Sigmoid colon (tissue), 6 donors: ENCODE measurements at regions not wholly inside any gene's neighbourhood (a gene's known extent, or its start where the extent isn't known, plus 50 kb on each side); places are given as distances from the start of the nearest gene placed in this dataset.
A peak's percentile ranks its signal among the peaks of the same experiment; 100 is the strongest.

Experiments
- DNase-seq: peaks from one replicate; pipeline ENCODE4 v3.0.0-alpha.2; 2019
- H3K27ac ChIP-seq, 4 donors: fragments of 200-600 bp; sonication (generic); one replicate each; pipeline ENCODE4 v1.5.1; 2016 to 2019; ENCODE audit warnings: mild to moderate bottlenecking in 1 of 4
- H3K27me3 ChIP-seq, 3 donors: fragments of 200-600 bp; sonication (generic); one replicate each; pipeline ENCODE4 v1.5.1; 2019; ENCODE audit warnings: mild to moderate bottlenecking in 1 of 3
- H3K36me3 ChIP-seq, 4 donors: fragments of 200-600 bp; sonication (generic); one replicate each; pipeline ENCODE4 v1.5.1; 2016 to 2019
- H3K4me1 ChIP-seq, 4 donors: fragments of 200-600 bp; sonication (generic); one replicate each; pipeline ENCODE4 v1.5.1; 2017 to 2019
- H3K4me3 ChIP-seq, 4 donors: fragments of 200-600 bp; sonication (generic); one replicate each; pipeline ENCODE4 v1.5.1; 2017 to 2019; ENCODE audit warnings: mild to moderate bottlenecking in 2 of 4, moderate library complexity in 1 of 4
- H3K9me3 ChIP-seq, 4 donors: fragments of 200-600 bp in 3 of 4; sonication (generic) in 3 of 4; one replicate each; pipeline versions ENCODE4 v1.5.1 to v1.6.1; 2013 to 2019
- EP300 ChIP-seq, 4 donors: sonication (generic); formaldehyde crosslinking; IDR thresholded peaks; one replicate each; pipeline ENCODE4 v1.6.1; 2017; ENCODE audit warnings: antibody characterized with exemption in 4 of 4
- POLR2A ChIP-seq, 2 donors: fragments of 450-650 bp; IDR thresholded peaks; one replicate each; pipeline ENCODE4 v1.6.1; 2016; ENCODE audit warnings: antibody characterized with exemption in 2 of 2, mild to moderate bottlenecking in 2 of 2, moderate library complexity in 2 of 2
- POLR2AphosphoS5 ChIP-seq, 4 donors: sonication (generic); formaldehyde crosslinking; IDR thresholded peaks; one replicate each; pipeline ENCODE4 v1.6.1; 2017; ENCODE audit warnings: antibody characterized with exemption in 4 of 4
- WGBS, 2 donors: extraction: QIAGEN DNeasy Blood & Tissue Kit; methylation state at CpG; one replicate each; pipeline ENCODE4 v1.1.7; 2013; 5-methylcytosine and 5-hydroxymethylcytosine counted together
- intact Hi-C: fragments of 100-400 bp; cut with DNase I; formaldehyde crosslinking; loops from one replicate; pipeline ENCODE4 v1.15.1; 2023
- TF ChIP-seq, protein P1 (sequence below), 4 experiments: fragments of 450-650 bp in 3 of 4; fragments of 200-600 bp in 1 of 4; IDR thresholded peaks; one replicate each; pipeline ENCODE4 v1.5.1; 2016 to 2019; ENCODE audit warnings: antibody characterized with exemption in 4 of 4, mild to moderate bottlenecking in 3 of 4, moderate library complexity in 2 of 4
- donor health status: healthy with polysubstance abuse.
- donor health status: healthy.

DNA sequence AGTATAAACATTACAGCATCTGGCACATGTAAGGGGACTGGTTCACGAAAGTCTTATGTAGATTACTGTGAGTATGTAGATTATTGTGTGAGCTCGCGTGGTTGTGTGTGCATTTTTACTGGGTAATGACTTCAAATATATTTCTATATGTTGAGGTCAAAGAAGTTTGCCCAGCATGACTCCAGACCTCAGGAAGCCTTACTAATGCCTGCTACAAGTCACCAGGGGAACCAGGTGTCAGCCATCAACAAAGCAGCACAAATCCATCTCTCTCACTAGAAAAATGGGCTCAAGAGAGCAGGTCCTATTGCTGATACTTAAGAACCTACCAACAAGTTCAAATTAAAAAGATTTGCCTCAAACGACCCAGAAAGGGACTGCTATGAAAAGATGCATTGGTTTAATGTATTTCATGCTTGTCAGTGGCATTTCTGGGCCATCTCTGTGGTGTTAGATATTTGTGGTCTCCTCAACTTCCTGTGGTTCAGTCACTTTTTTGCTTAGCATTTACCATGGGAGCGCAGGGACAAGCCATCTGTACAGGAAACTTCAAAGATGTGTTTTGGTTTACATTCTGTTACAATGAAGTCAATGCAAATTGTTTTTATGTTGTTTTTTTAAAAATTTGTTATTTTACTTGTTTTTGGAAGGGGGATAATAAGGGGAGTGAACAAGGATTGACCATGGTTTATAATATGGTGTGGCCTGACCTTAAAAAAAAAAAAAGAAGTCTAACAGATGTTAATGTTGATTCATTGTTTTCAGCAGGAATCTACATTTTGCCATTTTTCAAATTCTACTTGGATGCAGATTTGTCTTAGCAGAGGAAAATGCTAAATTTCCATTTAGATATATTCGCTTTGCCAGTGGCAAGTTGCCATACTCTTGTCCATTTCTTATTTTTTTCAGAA, 172.1 kb upstream of the ADAMTS9 start:
- TF ChIP-seq POLR2A (IDR thresholded peaks at IDR 0.05) (no peak), POLR2AphosphoS5 (IDR thresholded peaks at IDR 0.05) (no peak), EP300 (IDR thresholded peaks at IDR 0.05) (no peak)
- TF ChIP-seq, protein P1, sequence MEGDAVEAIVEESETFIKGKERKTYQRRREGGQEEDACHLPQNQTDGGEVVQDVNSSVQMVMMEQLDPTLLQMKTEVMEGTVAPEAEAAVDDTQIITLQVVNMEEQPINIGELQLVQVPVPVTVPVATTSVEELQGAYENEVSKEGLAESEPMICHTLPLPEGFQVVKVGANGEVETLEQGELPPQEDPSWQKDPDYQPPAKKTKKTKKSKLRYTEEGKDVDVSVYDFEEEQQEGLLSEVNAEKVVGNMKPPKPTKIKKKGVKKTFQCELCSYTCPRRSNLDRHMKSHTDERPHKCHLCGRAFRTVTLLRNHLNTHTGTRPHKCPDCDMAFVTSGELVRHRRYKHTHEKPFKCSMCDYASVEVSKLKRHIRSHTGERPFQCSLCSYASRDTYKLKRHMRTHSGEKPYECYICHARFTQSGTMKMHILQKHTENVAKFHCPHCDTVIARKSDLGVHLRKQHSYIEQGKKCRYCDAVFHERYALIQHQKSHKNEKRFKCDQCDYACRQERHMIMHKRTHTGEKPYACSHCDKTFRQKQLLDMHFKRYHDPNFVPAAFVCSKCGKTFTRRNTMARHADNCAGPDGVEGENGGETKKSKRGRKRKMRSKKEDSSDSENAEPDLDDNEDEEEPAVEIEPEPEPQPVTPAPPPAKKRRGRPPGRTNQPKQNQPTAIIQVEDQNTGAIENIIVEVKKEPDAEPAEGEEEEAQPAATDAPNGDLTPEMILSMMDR (IDR thresholded peaks at IDR 0.05): no peak
- H3K36me3 ChIP-seq: peaks cover 0 to 6% (median 0%) of the 10 kb centered on the region in 4 donors
- 71 to 84% methylated on average over 6 of the region's 6 CpGs for WGBS, 2 donors
- peaks cover 0 to 11% (median 5%) of the 10 kb centered on the region in 4 donors for H3K4me1 ChIP-seq
- intact Hi-C loops: no loop called here
- no peak for DNase-seq
- no peak overlapping the region for H3K27ac ChIP-seq
- no peaks in the 10 kb centered on the region for H3K27me3 ChIP-seq
- no peaks in the 10 kb centered on the region for H3K9me3 ChIP-seq
- H3K4me3 ChIP-seq: no peak overlapping the region

DNA sequence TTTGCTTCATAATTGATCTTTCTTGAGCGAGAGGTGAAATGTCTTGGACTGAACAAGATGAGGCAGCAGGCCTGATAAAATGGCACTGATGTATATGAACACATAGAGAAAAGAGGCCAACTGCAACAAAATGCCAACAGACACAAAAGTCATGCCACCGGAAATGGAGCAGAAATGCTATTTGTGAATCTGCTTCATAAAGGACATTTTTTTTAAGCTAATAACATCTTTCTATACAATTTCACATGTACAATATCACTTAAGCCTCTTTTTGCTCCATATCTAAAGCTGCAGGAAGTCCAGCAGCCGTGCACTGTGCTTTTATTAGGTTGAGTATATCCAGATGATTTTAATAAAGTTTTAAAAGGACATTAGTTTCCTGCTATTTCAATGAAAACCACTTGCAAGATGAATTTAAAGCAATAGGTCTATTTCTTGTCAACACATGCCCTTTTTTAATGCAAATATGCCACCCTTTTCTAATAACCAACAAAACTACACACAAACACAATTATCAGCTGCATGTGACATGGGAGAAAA, 169.2 kb upstream of the ADAMTS9 start:
- Histone ChIP-seq H3K9me3 (no peaks in the 10 kb centered on the region), H3K27ac (no peak overlapping the region), H3K4me3 (no peak overlapping the region), H3K36me3 (peaks cover 0 to 6% (median 0%) of the 10 kb centered on the region in 4 donors), H3K4me1 (peaks cover 0 to 18% (median 8%) of the 10 kb centered on the region in 4 donors), H3K27me3 (no peaks in the 10 kb centered on the region)
- 86 to 88% methylated on average over 3 of the region's 3 CpGs for WGBS, 2 donors
- intact Hi-C loops: no loop called here
- no peak for DNase-seq
- TF ChIP-seq POLR2A (IDR thresholded peaks at IDR 0.05) (no peak), POLR2AphosphoS5 (IDR thresholded peaks at IDR 0.05) (no peak), EP300 (IDR thresholded peaks at IDR 0.05) (no peak)
- TF ChIP-seq, protein P1 (IDR thresholded peaks at IDR 0.05): no peak

DNA sequence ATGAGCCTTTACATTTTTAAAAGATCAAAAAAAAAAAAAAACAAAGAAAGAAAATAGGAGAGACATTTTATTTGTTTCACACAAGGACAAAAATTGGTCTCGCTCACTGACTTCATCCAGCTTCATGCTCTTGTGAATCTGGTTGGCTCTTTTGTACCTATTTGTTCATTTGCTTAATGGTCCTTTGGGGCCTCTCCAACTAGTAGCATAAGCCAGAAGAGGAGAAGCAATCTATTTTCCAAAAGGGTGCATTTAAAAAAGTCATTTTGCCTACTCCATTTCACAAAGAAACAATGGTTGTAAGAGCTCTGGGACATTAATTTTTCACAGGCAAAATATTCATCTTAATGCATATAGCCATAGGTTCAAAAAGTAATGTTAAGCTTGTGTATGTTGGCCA, 168.3 kb upstream of the ADAMTS9 start:
- intact Hi-C loops: no loop called here
- Histone ChIP-seq H3K27me3 (no peaks in the 10 kb centered on the region), H3K27ac (no peak overlapping the region), H3K36me3 (no peaks in the 10 kb centered on the region), H3K4me1 (peaks cover 0 to 18% (median 8%) of the 10 kb centered on the region in 4 donors), H3K4me3 (no peak overlapping the region), H3K9me3 (no peaks in the 10 kb centered on the region)
- DNase-seq: no peak
- no peak for TF ChIP-seq EP300 (IDR thresholded peaks at IDR 0.05)
- no peak for TF ChIP-seq POLR2AphosphoS5 (IDR thresholded peaks at IDR 0.05)
- TF ChIP-seq, protein P1 (IDR thresholded peaks at IDR 0.05): no peak
- no peak for TF ChIP-seq POLR2A (IDR thresholded peaks at IDR 0.05)
- WGBS, 2 donors: 97 to 99% methylated on average over 1 of the region's 1 CpG

DNA sequence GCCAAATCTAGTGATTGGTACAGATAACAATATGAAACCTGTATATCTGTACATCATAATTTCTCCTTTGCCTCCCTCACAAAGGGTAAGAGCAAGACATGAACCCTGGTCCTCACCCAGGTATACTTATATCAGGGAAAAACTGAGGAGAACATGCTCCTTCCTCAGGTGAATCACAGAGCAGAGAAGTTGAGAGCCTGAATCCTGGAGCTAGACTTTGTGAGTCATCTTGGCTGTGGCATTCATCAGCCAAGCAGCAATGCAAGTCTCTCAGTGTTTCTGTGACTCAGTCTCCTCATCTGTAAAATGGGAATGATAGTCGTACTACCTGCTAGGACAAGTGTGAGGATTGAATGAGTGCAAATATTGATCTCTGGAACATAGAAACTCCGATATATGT, 165.7 kb upstream of the ADAMTS9 start:
- 88 to 92% methylated on average over 2 of the region's 2 CpGs for WGBS, 2 donors
- Histone ChIP-seq H3K9me3 (no peaks in the 10 kb centered on the region), H3K4me3 (no peak overlapping the region), H3K36me3 (no peaks in the 10 kb centered on the region), H3K27ac (no peak overlapping the region), H3K4me1 (peaks cover 0 to 18% (median 14%) of the 10 kb centered on the region in 4 donors), H3K27me3 (no peaks in the 10 kb centered on the region)
- intact Hi-C loops: no loop called here
- no peak for TF ChIP-seq EP300 (IDR thresholded peaks at IDR 0.05)
- TF ChIP-seq POLR2A (IDR thresholded peaks at IDR 0.05): peak in 1 of 2 donors; percentile 6
- DNase-seq: no peak

DNA sequence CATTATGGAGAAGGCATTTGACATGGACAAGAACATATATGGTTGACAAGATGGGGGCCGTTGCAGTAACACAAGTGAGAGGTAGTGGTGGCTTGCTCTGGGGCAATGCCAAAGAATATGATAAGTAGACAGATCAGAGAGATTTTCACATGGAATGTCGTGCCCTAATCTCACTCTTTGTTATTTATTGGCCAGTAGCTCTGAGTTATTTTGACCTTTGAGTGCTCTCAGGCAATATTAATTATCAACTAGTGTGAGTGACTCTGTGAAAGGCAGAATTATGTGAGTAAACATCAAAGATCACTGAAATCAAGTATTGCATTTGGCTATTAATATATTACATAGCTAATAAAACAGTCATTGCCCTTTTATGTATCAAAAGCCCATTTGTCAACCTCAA, 164.9 kb upstream of the ADAMTS9 start:
- no peaks in the 10 kb centered on the region for H3K9me3 ChIP-seq
- intact Hi-C loops: no loop called here
- H3K4me1 ChIP-seq: peaks cover 0 to 18% (median 16%) of the 10 kb centered on the region in 4 donors
- no peak for DNase-seq
- H3K36me3 ChIP-seq: no peaks in the 10 kb centered on the region
- no peaks in the 10 kb centered on the region for H3K27me3 ChIP-seq
- TF ChIP-seq POLR2A (IDR thresholded peaks at IDR 0.05) (no peak), POLR2AphosphoS5 (IDR thresholded peaks at IDR 0.05) (no peak), EP300 (IDR thresholded peaks at IDR 0.05) (no peak)
- TF ChIP-seq, protein P1 (IDR thresholded peaks at IDR 0.05): no peak
- H3K4me3 ChIP-seq: no peak overlapping the region
- 70 to 71% methylated on average over 2 of the region's 2 CpGs for WGBS, 2 donors
- H3K27ac ChIP-seq: no peak overlapping the region
